NT2/D1 (cell line): ENCODE measurements at regions not wholly inside any gene's neighbourhood (a gene's known extent, or its start where the extent isn't known, plus 50 kb on each side); places are given as distances from the start of the nearest gene placed in this dataset.

Experiments used
- DNase-seq: peaks from one replicate; pipeline ENCODE4 v3.0.0-alpha.2; 2011; ENCODE audit warnings: low read depth, low spot score
- H3K27me3 ChIP-seq: 2 replicates; pipeline ENCODE4 v1.6.0; 2011; ENCODE audit warnings: mild to moderate bottlenecking; ENCODE audit not compliant: insufficient read length, insufficient read depth
- H3K36me3 ChIP-seq: 2 replicates; pipeline ENCODE4 v1.6.1; 2011; ENCODE audit warnings: mild to moderate bottlenecking, low read length, mixed read lengths; ENCODE audit not compliant: insufficient read depth, insufficient read length
- H3K4me1 ChIP-seq: 2 replicates; pipeline ENCODE4 v1.5.1; 2011; ENCODE audit not compliant: insufficient read depth, insufficient read length
- H3K4me3 ChIP-seq: 2 replicates; pipeline ENCODE4 v1.5.1; 2011; ENCODE audit warnings: low read depth; ENCODE audit not compliant: insufficient read length
- H3K9ac ChIP-seq: 2 replicates; pipeline ENCODE4 v1.6.0; 2011; ENCODE audit warnings: low read depth; ENCODE audit not compliant: insufficient read length
- H3K9me3 ChIP-seq: 2 replicates; pipeline ENCODE4 v1.5.1; 2011; ENCODE audit warnings: mild to moderate bottlenecking, low read length; ENCODE audit not compliant: insufficient read depth
- SUZ12 ChIP-seq: IDR thresholded peaks from 2 replicates; pipeline ENCODE4 v1.6.1; 2011; ENCODE audit not compliant: insufficient read length, insufficient read depth; ENCODE audit errors: extremely low read depth
- YY1 ChIP-seq: IDR thresholded peaks from 2 replicates; pipeline ENCODE4 v1.6.1; 2011; ENCODE audit not compliant: insufficient read length, insufficient read depth
- ZNF274 ChIP-seq: IDR thresholded peaks from 2 replicates; pipeline ENCODE4 v1.6.1; 2011; ENCODE audit warnings: mild to moderate bottlenecking, low read depth, low read length

- TF ChIP-seq SUZ12 = no peak
- no peak for TF ChIP-seq YY1
- TF ChIP-seq ZNF274 = no peak
- no peak for DNase-seq
- Histone ChIP-seq H3K9me3 (no peaks in the 10 kb centered on the region), H3K36me3 (no peaks in the 10 kb centered on the region), H3K4me1 (no peaks in the 10 kb centered on the region), H3K27me3 (no peaks in the 10 kb centered on the region), H3K4me3 (no peak overlapping the region), H3K9ac (no peak overlapping the region)
These were observed 437.8 kb downstream of the RFC3 start for GRCh38 chr13:34255711-34256110.

DNA sequence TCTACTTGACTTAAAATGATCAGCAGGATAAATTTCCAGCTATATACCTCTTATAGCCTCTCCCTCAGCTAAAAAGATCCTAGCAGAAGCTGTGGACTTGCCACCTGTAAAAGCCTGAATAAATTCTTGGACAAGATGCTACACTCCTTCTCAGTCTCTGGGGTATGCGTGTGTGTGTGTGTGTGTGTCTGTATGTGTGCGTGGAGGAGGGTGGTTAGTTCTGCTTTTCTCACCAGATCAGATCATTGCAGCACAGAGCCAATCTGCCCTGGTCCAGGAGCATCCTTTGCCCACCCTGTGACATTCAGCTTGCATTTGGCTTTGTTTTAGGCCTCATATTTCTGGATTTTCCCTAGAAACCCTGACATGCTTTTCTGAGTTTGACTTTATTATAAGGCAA, 438.3 kb downstream of the RFC3 start:
- Histone ChIP-seq H3K4me1 (no peaks in the 10 kb centered on the region), H3K27me3 (no peaks in the 10 kb centered on the region), H3K4me3 (no peak overlapping the region), H3K9ac (no peak overlapping the region), H3K9me3 (no peaks in the 10 kb centered on the region), H3K36me3 (no peaks in the 10 kb centered on the region)
- DNase-seq = no peak
- no peak for TF ChIP-seq ZNF274
- TF ChIP-seq YY1 = no peak
- no peak for TF ChIP-seq SUZ12

DNA sequence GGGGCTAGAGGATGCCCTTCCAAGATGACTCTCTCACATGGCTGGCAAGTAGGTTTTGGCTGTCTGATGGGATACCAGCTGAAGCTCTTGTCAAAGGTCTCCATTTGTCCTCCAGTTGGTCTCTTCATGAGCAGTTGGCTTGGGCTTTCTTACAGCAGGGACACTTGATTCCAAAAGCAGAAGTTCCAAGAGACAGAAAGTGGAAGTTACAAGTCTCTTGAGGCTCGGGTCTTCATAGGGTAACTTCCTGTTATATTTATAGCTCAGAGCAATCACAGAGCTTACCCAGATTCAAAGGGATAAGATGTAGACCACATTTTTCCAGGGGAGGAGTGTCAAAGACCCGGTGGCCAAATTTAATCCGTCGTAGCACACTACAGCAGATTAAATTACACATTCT, 440.0 kb downstream of the RFC3 start:
- H3K4me1 ChIP-seq = no peaks in the 10 kb centered on the region
- H3K9ac ChIP-seq = no peak overlapping the region
- no peaks in the 10 kb centered on the region for H3K36me3 ChIP-seq
- DNase-seq = no peak
- TF ChIP-seq SUZ12 (no peak), ZNF274 (no peak), YY1 (no peak)
- no peaks in the 10 kb centered on the region for H3K27me3 ChIP-seq
- H3K9me3 ChIP-seq = no peaks in the 10 kb centered on the region
- no peak overlapping the region for H3K4me3 ChIP-seq

GRCh38 chr13:34258646-34259386, 440.9 kb downstream of the RFC3 start:
- no peak for DNase-seq
- no peaks in the 10 kb centered on the region for H3K27me3 ChIP-seq
- H3K4me1 ChIP-seq = no peaks in the 10 kb centered on the region
- H3K9ac ChIP-seq = no peak overlapping the region
- H3K9me3 ChIP-seq = no peaks in the 10 kb centered on the region
- no peaks in the 10 kb centered on the region for H3K36me3 ChIP-seq
- TF ChIP-seq SUZ12 (no peak), YY1 (no peak), ZNF274 (no peak)
- no peak overlapping the region for H3K4me3 ChIP-seq

DNA sequence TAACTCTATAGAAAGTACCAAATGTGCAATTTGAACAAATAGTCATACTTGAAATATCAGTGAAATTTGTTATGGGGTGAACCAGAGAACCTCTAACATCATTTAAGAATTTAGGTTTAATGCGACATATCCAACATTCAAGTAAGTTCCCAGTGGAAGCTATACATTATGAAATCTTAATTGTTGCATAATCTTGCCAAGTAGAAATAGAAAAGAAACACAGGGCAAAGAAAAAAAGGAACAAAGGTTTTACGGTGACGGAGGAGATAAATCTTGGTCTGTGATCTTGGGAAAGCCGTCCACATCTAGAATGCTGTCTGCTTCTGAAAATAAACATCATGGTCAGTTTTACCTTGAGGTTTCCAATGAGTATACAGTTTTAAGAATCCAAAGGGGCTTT, 445.7 kb downstream of the RFC3 start:
- H3K36me3 ChIP-seq = no peaks in the 10 kb centered on the region
- H3K4me1 ChIP-seq = no peaks in the 10 kb centered on the region
- H3K4me3 ChIP-seq = no peak overlapping the region
- H3K27me3 ChIP-seq = no peaks in the 10 kb centered on the region
- H3K9ac ChIP-seq = no peak overlapping the region
- TF ChIP-seq YY1 (no peak), SUZ12 (no peak), ZNF274 (no peak)
- DNase-seq = no peak
- no peaks in the 10 kb centered on the region for H3K9me3 ChIP-seq

- TF ChIP-seq ZNF274 (no peak), SUZ12 (no peak), YY1 (no peak)
- Histone ChIP-seq H3K9ac (no peak overlapping the region), H3K4me1 (no peaks in the 10 kb centered on the region), H3K36me3 (no peaks in the 10 kb centered on the region), H3K9me3 (no peaks in the 10 kb centered on the region), H3K27me3 (no peaks in the 10 kb centered on the region), H3K4me3 (no peak overlapping the region)
- DNase-seq = no peak
These were observed 447.2 kb downstream of the RFC3 start for GRCh38 chr13:34265046-34265679.

GRCh38 chr13:34276764-34277163, 458.8 kb downstream of the RFC3 start:
- no peaks in the 10 kb centered on the region for H3K9me3 ChIP-seq
- no peaks in the 10 kb centered on the region for H3K36me3 ChIP-seq

DNA sequence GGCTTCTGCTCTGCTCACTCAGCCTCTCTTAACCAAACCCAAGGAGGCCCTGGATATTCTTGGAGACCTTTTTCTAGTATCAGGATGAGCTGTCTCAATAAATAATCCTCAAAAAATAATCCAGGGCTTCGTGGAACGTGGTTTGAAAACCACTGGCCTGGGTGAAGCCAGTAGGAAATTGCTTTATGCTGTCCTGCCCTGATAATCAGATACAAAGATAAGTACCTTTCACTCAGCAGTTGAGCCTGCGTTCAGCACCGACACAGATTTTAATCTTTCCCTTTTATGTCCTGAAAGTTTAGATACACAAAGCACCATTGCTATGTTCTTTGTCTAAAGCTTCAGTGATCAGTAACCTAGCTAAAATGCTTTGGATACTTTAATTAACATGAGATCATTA, 460.0 kb downstream of the RFC3 start:
- H3K4me3 ChIP-seq = no peak overlapping the region
- H3K36me3 ChIP-seq = no peaks in the 10 kb centered on the region
- DNase-seq = no peak
- no peaks in the 10 kb centered on the region for H3K4me1 ChIP-seq
- H3K27me3 ChIP-seq = no peaks in the 10 kb centered on the region
- no peak overlapping the region for H3K9ac ChIP-seq
- TF ChIP-seq ZNF274 (no peak), YY1 (no peak), SUZ12 (no peak)
- H3K9me3 ChIP-seq = no peaks in the 10 kb centered on the region

More at GRCh38 chr13:34276764-34277163, 458.8 kb downstream of the RFC3 start:
- DNase-seq = no peak
- no peaks in the 10 kb centered on the region for H3K4me1 ChIP-seq
- TF ChIP-seq SUZ12 (no peak), YY1 (no peak), ZNF274 (no peak)
- H3K9ac ChIP-seq = no peak overlapping the region
- H3K4me3 ChIP-seq = no peak overlapping the region
- H3K27me3 ChIP-seq = no peaks in the 10 kb centered on the region
